PFSK-1 (cell line): ENCODE measurements at regions not wholly inside any gene's neighbourhood (a gene's known extent, or its start where the extent isn't known, plus 50 kb on each side); places are given as distances from the start of the nearest gene placed in this dataset.

Experiments
- POLR2AphosphoS5 ChIP-seq: IDR thresholded peaks from 2 replicates; pipeline ENCODE4 v1.6.1; 2012; ENCODE audit warnings: low read depth, mild to moderate bottlenecking, control low read depth, low read length, moderate library complexity
- SIN3A ChIP-seq: IDR thresholded peaks from 2 replicates; pipeline ENCODE4 v1.6.1; 2012; ENCODE audit warnings: mild to moderate bottlenecking, low read length, moderate library complexity, borderline replicate concordance; ENCODE audit not compliant: insufficient read depth
- TAF1 ChIP-seq: IDR thresholded peaks from 2 replicates; pipeline ENCODE4 v1.6.1; 2012; ENCODE audit warnings: low read length, control low read depth, borderline replicate concordance; ENCODE audit not compliant: insufficient read depth
- TF ChIP-seq, protein P1 (sequence below), 2 experiments: IDR thresholded peaks; 2 replicates each; pipeline versions ENCODE4 v1.6.1 to v1.8.0; 2011 to 2012; ENCODE audit warnings: low read depth in 2 of 2, low read length in 2 of 2, control low read depth in 1 of 2, inconsistent platforms in 1 of 2, mild to moderate bottlenecking in 1 of 2, moderate library complexity in 1 of 2; ENCODE audit not compliant: insufficient read depth in 1 of 2

DNA sequence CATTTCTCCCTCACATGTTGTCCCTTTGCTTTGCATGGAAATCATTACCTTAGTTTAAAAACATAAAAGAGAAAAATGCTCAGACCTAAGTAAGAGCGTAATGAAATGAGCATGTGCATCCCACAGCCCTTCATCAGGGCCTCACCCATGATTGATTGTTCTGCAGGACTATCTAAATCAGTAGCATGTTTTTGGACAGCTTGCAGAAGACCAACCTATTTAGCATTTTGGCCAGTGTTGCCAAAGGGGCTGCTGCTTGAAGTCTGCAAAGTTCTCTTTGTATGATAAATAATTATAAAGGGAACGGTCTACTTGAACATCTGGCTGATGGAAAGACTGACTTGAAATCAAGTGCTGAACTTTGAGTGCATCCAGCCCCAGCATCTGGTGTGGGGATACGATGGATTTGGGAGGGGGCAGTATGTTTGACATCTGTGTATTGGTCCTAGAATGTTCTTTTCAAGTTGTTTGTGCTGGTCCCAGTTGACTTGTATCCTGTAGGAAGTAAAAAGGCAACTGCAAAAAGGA lies 76.1 kb upstream of the LIMCH1 start:
- TF ChIP-seq TAF1 (no peak), SIN3A (no peak), POLR2AphosphoS5 (no peak)
- TF ChIP-seq, protein P1, sequence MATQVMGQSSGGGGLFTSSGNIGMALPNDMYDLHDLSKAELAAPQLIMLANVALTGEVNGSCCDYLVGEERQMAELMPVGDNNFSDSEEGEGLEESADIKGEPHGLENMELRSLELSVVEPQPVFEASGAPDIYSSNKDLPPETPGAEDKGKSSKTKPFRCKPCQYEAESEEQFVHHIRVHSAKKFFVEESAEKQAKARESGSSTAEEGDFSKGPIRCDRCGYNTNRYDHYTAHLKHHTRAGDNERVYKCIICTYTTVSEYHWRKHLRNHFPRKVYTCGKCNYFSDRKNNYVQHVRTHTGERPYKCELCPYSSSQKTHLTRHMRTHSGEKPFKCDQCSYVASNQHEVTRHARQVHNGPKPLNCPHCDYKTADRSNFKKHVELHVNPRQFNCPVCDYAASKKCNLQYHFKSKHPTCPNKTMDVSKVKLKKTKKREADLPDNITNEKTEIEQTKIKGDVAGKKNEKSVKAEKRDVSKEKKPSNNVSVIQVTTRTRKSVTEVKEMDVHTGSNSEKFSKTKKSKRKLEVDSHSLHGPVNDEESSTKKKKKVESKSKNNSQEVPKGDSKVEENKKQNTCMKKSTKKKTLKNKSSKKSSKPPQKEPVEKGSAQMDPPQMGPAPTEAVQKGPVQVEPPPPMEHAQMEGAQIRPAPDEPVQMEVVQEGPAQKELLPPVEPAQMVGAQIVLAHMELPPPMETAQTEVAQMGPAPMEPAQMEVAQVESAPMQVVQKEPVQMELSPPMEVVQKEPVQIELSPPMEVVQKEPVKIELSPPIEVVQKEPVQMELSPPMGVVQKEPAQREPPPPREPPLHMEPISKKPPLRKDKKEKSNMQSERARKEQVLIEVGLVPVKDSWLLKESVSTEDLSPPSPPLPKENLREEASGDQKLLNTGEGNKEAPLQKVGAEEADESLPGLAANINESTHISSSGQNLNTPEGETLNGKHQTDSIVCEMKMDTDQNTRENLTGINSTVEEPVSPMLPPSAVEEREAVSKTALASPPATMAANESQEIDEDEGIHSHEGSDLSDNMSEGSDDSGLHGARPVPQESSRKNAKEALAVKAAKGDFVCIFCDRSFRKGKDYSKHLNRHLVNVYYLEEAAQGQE (IDR thresholded peaks at IDR 0.05; ENCODE audit: insufficient read depth in 1 of 2, low read depth in 2 of 2, low read length in 2 of 2): no peak
